ENCODE measurements at regions not wholly inside any gene's neighbourhood (a gene's known extent, or its start where the extent isn't known, plus 50 kb on each side); places are given as distances from the start of the nearest gene placed in this dataset.

- TF ChIP-seq, protein P1, sequence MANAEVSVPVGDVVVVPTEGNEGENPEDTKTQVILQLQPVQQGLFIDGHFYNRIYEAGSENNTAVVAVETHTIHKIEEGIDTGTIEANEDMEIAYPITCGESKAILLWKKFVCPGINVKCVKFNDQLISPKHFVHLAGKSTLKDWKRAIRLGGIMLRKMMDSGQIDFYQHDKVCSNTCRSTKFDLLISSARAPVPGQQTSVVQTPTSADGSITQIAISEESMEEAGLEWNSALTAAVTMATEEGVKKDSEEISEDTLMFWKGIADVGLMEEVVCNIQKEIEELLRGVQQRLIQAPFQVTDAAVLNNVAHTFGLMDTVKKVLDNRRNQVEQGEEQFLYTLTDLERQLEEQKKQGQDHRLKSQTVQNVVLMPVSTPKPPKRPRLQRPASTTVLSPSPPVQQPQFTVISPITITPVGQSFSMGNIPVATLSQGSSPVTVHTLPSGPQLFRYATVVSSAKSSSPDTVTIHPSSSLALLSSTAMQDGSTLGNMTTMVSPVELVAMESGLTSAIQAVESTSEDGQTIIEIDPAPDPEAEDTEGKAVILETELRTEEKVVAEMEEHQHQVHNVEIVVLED (CRISPR knock-in tag; IDR thresholded peaks at IDR 0.05), result no peak
- TF ChIP-seq, protein P2, sequence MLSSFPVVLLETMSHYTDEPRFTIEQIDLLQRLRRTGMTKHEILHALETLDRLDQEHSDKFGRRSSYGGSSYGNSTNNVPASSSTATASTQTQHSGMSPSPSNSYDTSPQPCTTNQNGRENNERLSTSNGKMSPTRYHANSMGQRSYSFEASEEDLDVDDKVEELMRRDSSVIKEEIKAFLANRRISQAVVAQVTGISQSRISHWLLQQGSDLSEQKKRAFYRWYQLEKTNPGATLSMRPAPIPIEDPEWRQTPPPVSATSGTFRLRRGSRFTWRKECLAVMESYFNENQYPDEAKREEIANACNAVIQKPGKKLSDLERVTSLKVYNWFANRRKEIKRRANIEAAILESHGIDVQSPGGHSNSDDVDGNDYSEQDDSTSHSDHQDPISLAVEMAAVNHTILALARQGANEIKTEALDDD (IDR thresholded peaks at IDR 0.05), result no peak
- no peak for TF ChIP-seq ZNF76 (CRISPR knock-in tag; IDR thresholded peaks at IDR 0.05; ENCODE audit: borderline replicate concordance)
- TF ChIP-seq POU5F1 (IDR thresholded peaks at IDR 0.05; ENCODE audit: borderline replicate concordance, low read depth, low read length, partially characterized antibody), result no peak
- no peak for TF ChIP-seq ZKSCAN8 (CRISPR knock-in tag; IDR thresholded peaks at IDR 0.05)
- TF ChIP-seq PPARD (CRISPR knock-in tag; IDR thresholded peaks at IDR 0.05), result no peak
- no peak for TF ChIP-seq ARID3A (IDR thresholded peaks at IDR 0.05; ENCODE audit: borderline replicate concordance, low read depth, low read length)
- TF ChIP-seq, protein P3, sequence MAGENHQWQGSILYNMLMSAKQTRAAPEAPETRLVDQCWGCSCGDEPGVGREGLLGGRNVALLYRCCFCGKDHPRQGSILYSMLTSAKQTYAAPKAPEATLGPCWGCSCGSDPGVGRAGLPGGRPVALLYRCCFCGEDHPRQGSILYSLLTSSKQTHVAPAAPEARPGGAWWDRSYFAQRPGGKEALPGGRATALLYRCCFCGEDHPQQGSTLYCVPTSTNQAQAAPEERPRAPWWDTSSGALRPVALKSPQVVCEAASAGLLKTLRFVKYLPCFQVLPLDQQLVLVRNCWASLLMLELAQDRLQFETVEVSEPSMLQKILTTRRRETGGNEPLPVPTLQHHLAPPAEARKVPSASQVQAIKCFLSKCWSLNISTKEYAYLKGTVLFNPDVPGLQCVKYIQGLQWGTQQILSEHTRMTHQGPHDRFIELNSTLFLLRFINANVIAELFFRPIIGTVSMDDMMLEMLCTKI (IDR thresholded peaks at IDR 0.05; ENCODE audit: partially characterized antibody), result no peak
- TF ChIP-seq ZNF644 (tag; IDR thresholded peaks at IDR 0.05; ENCODE audit: low read depth), result no peak
These were observed 322.3 kb upstream of the B3GAT1 start (continued) for GRCh38 chr11:134734141-134734845.
